HG02943 (cell line): ENCODE measurements at regions not wholly inside any gene's neighbourhood (a gene's known extent, or its start where the extent isn't known, plus 50 kb on each side); places are given as distances from the start of the nearest gene placed in this dataset.

Source experiments
- ATAC-seq: cut with Tn5 transposase; IDR thresholded peaks from one replicate; pipeline ENCODE4 v1.9.1; 2021; ENCODE audit warnings: mild to moderate bottlenecking, low read depth, moderate library complexity; ENCODE audit not compliant: unreplicated experiment

- ATAC-seq: no peak
Observed at GRCh38 chr6:100186552-100186951, 192.5 kb upstream of the MCHR2 start.

- ATAC-seq: peak; percentile 47
Observed at GRCh38 chr6:100185615-100186014, 191.6 kb upstream of the MCHR2 start.

DNA sequence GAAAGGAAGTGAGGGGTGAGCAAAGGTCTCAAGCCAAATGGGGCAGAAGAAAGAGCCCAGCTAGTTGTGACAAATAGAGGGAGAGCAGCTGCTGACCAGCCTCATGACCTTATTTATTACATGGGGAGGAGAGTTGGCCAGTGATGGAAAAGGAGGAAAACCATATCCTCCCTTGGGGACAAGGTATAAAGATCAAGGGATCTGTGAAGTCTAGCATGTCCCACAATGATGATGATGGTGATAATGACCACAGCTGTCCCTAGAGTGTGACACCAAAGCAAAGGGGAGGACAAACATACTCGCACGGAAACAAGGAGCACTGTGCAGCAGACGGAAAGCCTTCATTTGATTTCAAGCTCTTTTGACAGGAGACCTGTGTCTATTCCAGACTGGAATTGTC lies 190.4 kb upstream of the MCHR2 start:
- ATAC-seq: no peak

DNA sequence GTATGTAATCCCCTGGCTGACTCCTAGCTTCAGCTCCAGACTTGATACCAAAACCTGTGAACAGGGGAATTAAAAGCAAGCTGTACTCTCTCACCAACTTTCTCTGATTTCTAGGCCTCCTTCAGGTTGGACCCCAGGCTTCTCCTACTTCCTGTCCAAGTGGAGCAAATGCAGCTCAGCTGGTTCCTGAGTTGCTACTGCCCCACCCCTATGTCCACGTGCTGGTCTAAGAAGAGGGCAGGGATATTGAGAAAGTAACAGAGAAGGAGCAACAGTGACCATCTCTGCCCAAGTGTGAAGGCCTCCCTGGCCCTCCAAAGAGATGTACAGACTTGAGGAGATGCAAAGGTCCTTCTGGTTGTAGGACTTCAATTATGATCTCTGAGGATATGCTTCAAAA lies 188.3 kb upstream of the MCHR2 start:
- ATAC-seq: no peak

DNA sequence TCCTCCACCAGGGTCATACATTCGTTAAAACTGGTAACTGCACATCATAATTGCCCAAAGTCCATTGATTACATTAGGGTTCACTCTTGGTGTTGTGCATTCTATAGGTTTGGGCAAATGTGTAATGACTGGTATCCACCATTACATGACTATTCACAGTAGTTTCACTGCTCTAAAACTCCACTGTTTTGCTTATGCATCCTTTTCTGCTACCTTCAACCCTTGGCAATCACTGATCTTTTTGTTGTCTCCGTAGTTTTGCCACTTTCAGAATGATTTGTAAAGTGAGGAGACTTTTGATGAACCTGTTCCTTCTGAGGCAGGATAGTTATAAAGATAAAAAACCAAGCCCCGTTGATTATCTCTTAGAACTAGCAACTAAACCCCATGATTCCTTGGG lies 187.3 kb upstream of the MCHR2 start:
- ATAC-seq: no peak

GRCh38 chr6:100179576-100179975 lies 185.6 kb upstream of the MCHR2 start:
- ATAC-seq: no peak

DNA sequence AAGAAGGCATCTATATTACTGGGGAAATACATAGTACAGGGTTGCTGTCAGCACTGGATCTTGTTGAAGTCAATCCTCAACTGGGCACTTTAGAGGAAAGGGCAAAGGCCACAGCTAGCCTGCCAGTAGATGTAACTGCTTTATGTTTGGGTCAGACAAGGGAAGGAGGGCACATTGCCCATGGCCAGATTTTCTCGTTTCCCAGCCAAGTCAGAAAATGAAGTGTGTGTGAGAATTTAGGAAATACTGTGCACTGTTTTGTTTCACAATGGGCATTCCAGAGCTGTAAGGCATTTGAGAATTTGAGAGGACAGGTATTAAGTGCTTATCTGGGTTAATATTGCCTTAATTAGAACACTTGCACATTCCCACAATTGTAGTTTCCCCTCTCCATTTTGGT lies 183.9 kb upstream of the MCHR2 start:
- no peak for ATAC-seq

DNA sequence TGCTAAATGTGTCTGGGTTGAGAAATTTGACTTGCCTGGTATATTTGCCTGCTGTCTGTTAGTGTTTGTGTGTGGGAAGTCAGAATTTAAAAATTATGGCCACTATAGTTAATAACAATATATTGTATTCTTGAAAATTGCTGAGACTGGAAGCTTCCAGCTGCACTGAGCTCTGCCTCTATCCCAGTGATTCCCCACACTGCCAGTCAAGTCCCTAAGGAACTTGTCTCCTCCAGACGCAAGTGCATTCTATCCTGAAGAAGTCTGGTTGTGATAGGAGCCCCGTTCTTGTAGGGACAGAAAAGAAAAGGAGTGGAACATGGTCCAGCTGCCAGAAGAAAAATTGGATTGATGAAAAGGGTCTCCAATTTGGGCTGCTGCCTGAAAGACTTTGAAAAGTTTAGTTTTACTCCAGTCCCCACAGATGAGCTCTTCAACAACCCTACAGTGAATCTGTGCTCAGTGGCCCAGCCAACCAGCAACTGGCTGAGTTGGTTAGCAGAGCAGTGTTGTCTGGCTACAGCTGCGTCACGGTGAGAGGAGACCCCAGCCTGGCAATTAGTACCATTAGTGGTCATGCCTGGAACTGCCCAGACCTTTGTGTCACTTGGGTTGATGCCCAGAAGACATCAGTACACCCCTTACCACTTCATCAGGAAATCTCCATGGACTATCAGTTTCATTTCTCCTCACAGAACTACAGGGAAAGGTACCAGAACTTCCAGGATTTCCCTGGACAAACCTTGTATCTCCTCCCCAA lies 183.1 kb upstream of the MCHR2 start:
- ATAC-seq: no peak

DNA sequence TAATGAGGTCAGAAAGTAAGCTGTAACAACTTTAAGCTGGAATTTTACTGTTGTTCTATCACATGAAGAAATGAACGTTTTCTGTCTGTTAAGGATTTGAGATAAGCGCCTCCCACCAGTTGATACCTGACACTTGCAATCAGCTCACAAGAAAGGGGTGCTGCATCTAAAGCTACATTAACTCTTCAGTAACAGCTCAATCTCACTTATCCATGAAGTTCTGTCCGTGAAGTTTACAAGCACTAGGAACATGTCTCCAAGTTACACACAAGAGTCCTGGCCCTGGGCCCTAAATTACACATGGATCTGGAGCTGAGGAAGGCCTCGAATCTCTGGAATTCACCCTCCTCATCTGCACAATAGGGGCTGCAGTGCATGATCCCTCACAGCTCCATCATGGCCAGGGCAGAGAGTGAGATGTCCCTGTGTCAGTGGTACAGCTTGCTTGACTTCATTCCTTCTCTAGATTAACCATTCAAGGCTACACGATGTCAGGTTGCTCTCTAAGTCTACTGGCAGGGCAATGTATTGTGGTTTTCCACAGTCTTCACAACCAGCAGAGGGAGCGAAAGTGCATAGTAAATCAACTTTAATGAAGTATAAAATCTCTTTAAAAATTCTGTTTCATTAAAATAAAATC lies 182.4 kb upstream of the MCHR2 start:
- ATAC-seq: no peak

DNA sequence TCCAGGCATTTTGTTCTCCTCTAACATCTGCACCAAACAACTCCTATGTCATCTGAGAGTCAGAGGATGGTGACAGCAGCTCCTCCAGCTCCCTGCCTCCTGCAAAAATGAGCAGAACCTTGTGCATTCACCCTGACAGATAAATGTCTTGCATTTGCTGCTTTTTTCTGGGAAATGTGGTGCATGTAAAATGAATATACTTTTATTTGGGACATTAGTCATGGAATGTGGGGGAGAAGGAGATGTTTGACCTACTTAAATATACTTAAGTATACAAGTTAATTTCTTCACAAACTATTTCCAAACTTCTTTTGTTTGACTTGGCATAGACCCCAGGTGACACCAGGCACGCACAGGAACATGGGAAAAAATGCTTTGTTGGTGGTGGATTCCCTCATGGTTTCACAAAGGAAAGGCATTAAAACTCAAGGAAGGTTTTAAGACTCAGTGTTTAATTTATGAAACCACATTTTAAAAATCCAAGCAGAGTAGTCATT lies 181.8 kb upstream of the MCHR2 start:
- no peak for ATAC-seq

GRCh38 chr6:100173211-100173610 lies 179.2 kb upstream of the MCHR2 start:
- no peak for ATAC-seq

DNA sequence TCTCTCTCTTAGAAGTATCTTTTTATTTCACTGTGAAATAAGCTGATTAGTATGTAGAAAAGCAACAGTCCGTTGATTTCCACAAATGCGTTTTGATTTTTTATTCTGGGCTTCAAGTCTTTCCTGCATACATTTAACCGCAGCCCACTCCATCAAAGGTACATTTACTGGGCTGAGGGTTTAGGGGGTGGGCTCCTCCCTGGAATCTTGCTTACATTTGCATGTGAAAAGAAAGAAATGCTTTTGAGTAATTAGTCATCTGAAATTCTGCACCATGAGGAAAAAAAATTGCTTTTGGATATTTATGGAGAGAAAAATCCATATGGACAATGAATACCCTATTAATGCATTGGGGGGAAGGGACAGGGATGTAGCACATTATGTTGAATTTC lies 178.3 kb upstream of the MCHR2 start:
- no peak for ATAC-seq

DNA sequence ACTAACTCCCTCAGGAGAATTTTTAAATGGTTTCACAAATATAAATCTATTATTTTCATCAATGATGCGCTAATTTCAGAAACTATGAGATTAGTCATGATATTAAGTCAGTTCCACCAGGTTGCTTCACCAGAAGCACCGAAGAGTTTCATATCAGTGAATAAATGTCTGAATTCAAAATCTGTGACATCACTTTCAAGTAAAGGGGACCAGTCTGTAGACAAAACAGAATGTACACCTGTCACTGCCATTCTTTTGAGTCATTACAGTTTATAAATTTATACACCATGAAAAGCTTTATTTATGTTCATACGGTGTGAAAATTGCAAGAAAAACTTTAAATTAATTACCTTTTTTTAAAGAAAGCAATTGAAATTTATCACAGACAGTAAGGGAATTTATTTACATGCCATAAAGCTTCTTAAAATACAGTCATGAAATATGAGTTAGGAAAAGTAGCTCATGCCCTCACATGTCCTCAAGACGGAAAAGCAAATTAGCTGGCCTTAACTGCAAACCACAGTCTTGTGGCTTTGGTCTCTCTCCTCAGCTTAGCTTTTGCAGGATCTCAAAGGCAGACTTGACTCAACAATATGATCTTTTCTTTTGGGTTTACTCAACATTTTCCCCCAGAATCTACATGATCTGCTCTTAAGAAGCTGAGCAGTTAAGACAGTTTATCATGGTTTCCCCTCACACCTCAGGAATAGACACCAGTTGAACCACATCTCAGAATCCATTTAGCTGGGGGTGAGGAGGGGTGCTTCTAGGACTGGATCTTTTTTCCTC lies 177.7 kb upstream of the MCHR2 start:
- ATAC-seq: peak; percentile 60

DNA sequence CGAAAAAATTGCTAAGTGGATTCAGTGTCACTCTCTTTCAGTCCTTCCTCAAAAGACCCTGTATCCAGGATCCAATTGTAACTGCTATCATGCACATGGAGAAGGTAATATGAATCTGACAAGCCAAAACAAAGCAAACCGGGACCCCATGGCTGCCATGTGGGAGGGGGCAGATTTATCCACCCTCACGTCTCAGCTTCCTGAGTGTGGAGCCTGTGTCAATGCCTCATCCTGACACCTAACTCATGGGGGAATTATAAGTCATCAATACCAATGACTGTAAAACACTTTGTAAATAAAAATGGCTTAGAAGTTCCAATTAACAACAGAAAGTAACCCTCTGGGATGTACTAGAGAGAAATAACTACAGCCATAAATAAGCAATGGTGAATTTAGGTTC lies 174.1 kb upstream of the MCHR2 start:
- no peak for ATAC-seq

- no peak for ATAC-seq
Observed at GRCh38 chr6:100167585-100167984, 173.6 kb upstream of the MCHR2 start.

DNA sequence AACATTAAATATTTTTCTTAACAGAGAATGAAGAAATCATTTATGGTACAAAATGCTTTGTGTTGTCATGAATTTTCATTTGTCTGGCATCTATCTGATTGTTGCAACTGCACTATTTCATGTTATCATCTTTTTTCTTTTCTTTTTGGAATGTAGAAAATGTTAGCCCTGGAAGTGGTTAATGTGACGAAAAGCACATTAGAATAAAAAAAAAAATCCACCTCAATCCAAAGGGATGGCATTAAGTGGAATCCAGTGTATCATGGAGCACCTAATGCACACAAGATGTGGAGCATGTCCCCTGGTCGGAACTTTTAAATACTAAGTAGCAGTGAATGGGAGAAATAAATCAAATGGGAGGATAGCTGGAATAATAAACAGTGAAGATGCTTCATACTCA lies 172.9 kb upstream of the MCHR2 start:
- ATAC-seq: no peak

DNA sequence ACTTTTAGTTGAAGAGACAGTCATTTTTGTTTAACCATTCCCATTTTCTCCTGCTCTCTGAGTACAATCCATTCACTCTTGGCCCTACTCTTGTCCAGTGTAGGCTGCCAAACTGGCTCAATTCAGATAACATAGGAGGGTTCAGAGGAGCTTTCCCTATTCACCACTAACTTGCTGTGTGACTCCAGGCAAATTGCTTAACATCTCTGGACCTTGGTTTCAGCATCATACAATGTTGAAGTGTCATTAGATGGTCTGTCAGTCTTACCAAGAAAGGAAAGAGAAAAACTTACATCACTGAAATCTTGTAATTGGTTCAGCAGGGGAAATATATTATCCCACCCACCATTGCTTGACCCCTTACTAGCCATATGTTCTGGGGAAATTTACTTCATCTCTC lies 171.4 kb upstream of the MCHR2 start:
- no peak for ATAC-seq

GRCh38 chr6:100163035-100163434 lies 169.0 kb upstream of the MCHR2 start:
- no peak for ATAC-seq

DNA sequence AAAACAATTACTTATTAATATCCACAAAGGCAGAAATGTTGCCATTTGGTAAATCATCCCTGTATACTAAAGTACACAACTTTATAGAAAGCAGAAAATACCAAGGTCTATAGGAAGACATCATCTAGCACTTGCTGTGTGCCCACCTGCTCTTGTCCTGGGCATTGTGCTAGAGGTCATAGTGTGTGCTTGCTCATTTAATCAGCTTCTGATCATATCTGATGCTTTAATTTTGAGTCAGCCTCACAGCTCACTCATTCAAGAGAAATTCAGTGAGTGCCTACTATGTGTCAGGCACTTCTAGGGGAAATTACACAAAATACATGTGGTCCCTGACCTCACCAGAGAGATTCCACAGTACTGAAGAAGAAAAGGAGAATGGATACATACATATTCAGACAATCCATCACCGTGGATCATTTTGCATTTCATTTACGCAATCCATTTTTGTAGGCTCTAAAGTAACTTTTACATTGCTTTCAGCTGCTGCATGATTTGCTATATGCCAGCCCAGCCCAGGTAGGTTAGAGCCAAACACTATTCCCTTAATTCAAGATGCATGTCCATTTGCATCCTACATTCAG lies 167.9 kb upstream of the MCHR2 start:
- ATAC-seq: no peak

DNA sequence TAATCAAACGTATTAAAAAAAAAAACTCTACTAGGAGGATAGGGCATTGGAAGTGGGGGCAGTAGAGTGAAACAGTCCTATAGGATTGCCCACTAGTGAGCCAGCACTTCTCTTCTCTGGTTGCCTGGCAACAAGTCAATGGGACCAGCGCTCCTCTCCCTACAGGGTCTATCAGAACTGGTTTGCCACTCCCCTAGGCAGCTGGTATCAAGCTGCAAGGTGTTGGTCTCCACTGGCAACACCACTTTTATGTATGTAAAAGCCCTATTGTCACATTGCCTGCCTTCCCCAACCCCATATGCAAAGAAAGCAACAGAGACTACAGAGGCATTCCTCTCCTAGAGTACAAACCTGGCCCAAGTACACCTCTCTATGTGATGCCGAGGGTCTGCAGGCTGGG lies 166.9 kb upstream of the MCHR2 start:
- ATAC-seq: no peak

- ATAC-seq: no peak
Observed at GRCh38 chr6:100155141-100155540, 161.1 kb upstream of the MCHR2 start.
